Endothelial cell of umbilical vein (primary cell): ENCODE measurements at regions not wholly inside any gene's neighbourhood (a gene's known extent, or its start where the extent isn't known, plus 50 kb on each side); places are given as distances from the start of the nearest gene placed in this dataset.

Experiments
- CTCF ChIP-seq, 2 donors: IDR thresholded peaks; 1 replicate in 1 of 2; 2 replicates in 1 of 2; pipeline ENCODE4 v1.5.1; 2011; ENCODE audit warnings: low read length in 2 of 2, mild to moderate bottlenecking in 2 of 2, moderate library complexity in 2 of 2, control low read depth in 1 of 2, inconsistent platforms in 1 of 2, low read depth in 1 of 2; ENCODE audit not compliant: insufficient read depth in 1 of 2; ENCODE audit errors: extremely low read depth in 1 of 2
- EZH2 ChIP-seq: IDR thresholded peaks from 2 replicates; pipeline ENCODE4 v1.6.1; 2012; ENCODE audit warnings: borderline replicate concordance, low read depth, mild to moderate bottlenecking, moderate library complexity, low read length, inconsistent platforms; ENCODE audit not compliant: severe bottlenecking
- FOS ChIP-seq: IDR thresholded peaks from 2 replicates; pipeline ENCODE4 v1.6.1; 2011; ENCODE audit warnings: mild to moderate bottlenecking, low read length, moderate library complexity, borderline replicate concordance; ENCODE audit not compliant: insufficient read depth
- GATA2 ChIP-seq: IDR thresholded peaks from 2 replicates; pipeline ENCODE4 v1.7.0; 2011; ENCODE audit warnings: low read depth, mild to moderate bottlenecking, moderate library complexity, mixed read lengths, low read length; ENCODE audit not compliant: insufficient read length, insufficient read depth
- JUN ChIP-seq: IDR thresholded peaks from 2 replicates; pipeline ENCODE4 v1.6.1; 2011; ENCODE audit warnings: borderline replicate concordance, low read depth; ENCODE audit not compliant: insufficient read length, insufficient read depth
- MAX ChIP-seq: IDR thresholded peaks from 2 replicates; pipeline ENCODE4 v1.6.1; 2011; ENCODE audit not compliant: insufficient read depth, insufficient read length
- MYC ChIP-seq: IDR thresholded peaks from one replicate; pipeline ENCODE4 v1.6.1; 2011; ENCODE audit warnings: mild to moderate bottlenecking, low read depth, low read length
- POLR2A ChIP-seq: IDR thresholded peaks from 2 replicates; pipeline ENCODE4 v1.6.1; 2012; ENCODE audit warnings: low read depth, mild to moderate bottlenecking, control low read depth, low read length
- POLR2AphosphoS5 ChIP-seq: IDR thresholded peaks from 2 replicates; pipeline ENCODE4 v1.6.1; 2012; ENCODE audit warnings: low read depth, mild to moderate bottlenecking, control low read depth, low read length, moderate library complexity; ENCODE audit not compliant: insufficient read depth

GRCh38 chr2:143877056-143877455, 642.9 kb downstream of the ZEB2 start:
- no peak for TF ChIP-seq CTCF (IDR thresholded peaks at IDR 0.05; ENCODE audit: extremely low read depth in 1 of 2, insufficient read depth in 1 of 2, low read depth in 1 of 2, low read length in 2 of 2)
- TF ChIP-seq POLR2A = no peak
- no peak for TF ChIP-seq MYC
- no peak for TF ChIP-seq EZH2
- no peak for TF ChIP-seq POLR2AphosphoS5
- TF ChIP-seq GATA2 = no peak
- TF ChIP-seq FOS = no peak
- no peak for TF ChIP-seq MAX
- TF ChIP-seq JUN = no peak
